Gastrocnemius medialis (tissue), 4 donors: ENCODE measurements at regions not wholly inside any gene's neighbourhood (a gene's known extent, or its start where the extent isn't known, plus 50 kb on each side); places are given as distances from the start of the nearest gene placed in this dataset.

Experiments used
- ATAC-seq, 2 donors: fragments of 150-250 bp; one replicate each; pipeline ENCODE4 v1.9.1; 2016
- DNase-seq, 2 donors: peaks; one replicate each; pipeline ENCODE4 v3.0.0-alpha.2; 2019
- H3K27ac ChIP-seq, 4 donors: fragments of 200-600 bp; sonication (generic); 1 replicate in 1 of 4; 2 replicates in 3 of 4; pipeline ENCODE4 v1.5.1; 2016 to 2018; ENCODE audit warnings: mild to moderate bottlenecking in 2 of 4, moderate library complexity in 1 of 4
- H3K27me3 ChIP-seq, 3 donors: fragments of 200-600 bp; sonication (generic) in 2 of 3; 1 replicate in 1 of 3; 2 replicates in 2 of 3; pipeline versions ENCODE4 v1.5.1 to v1.6.0; 2016 to 2019; ENCODE audit warnings: mild to moderate bottlenecking in 1 of 3, moderate library complexity in 1 of 3
- H3K36me3 ChIP-seq, 2 donors: fragments of 200-600 bp; sonication (generic) in 1 of 2; one replicate each; pipeline ENCODE4 v1.5.1; 2017 to 2018
- H3K4me1 ChIP-seq, 2 donors: fragments of 200-600 bp; sonication (generic) in 1 of 2; one replicate each; pipeline ENCODE4 v1.5.1; 2016 to 2017; ENCODE audit warnings: mild to moderate bottlenecking in 2 of 2
- H3K4me3 ChIP-seq, 4 donors: fragments of 200-600 bp; sonication (generic) in 3 of 4; 1 replicate in 1 of 4; 2 replicates in 3 of 4; pipeline ENCODE4 v1.5.1; 2016 to 2019; ENCODE audit warnings: mild to moderate bottlenecking in 2 of 4
- H3K9me3 ChIP-seq, 3 donors: fragments of 200-600 bp; sonication (generic) in 2 of 3; 1 replicate in 1 of 3; 2 replicates in 2 of 3; pipeline ENCODE4 v1.5.1; 2016 to 2019
- POLR2A ChIP-seq, 2 donors: fragments of 450-650 bp; IDR thresholded peaks; one replicate each; pipeline ENCODE4 v1.6.1; 2017; ENCODE audit warnings: antibody characterized with exemption in 2 of 2, mild to moderate bottlenecking in 2 of 2, moderate library complexity in 2 of 2
- in situ Hi-C, 4 donors: fragments of 200-750 bp; cut with MboI; loops; one replicate each; pipeline versions ENCODE4 v1.15.0 to v1.8.0; 2017; ENCODE audit warnings: low sequenced_read_pairs in 4 of 4
- intact Hi-C: fragments of 100-400 bp; cut with DNase I; formaldehyde crosslinking; loops from one replicate; pipeline ENCODE4 v1.15.1; 2023; ENCODE audit warnings: low total_unique reads
- TF ChIP-seq, protein P1 (sequence below), 5 experiments: fragments of 450-650 bp in 3 of 5; fragments of 200-600 bp in 2 of 5; sonication (generic) in 2 of 5; IDR thresholded peaks in 4 of 5; conservative IDR thresholded peaks in 1 of 5; 1 replicate in 4 of 5; 2 replicates in 1 of 5; pipeline ENCODE4 v1.5.1; 2016 to 2019; ENCODE audit warnings: antibody characterized with exemption in 5 of 5, mild to moderate bottlenecking in 3 of 5, moderate library complexity in 3 of 5

DNA sequence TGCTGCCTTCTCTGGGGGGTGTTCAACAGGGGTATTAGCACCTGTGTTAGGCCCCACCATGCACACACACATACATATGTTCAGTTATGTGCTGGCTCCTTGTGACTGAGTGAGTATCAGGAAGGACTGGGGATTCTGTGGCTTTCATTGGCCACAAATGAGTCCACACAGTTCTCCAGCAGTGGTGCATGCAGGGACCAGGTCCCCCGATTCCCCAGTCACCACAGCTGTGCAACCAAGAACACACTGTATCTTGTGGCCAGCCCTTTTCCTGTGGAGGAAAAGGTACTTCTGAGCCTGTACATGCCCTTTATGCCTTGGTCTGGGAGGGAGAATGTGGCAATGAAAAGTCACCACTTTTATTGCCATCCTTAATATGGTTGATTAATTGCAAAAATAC is 74.9 kb upstream of the KLF7 start:
- Histone ChIP-seq H3K27ac (no peak overlapping the region), H3K36me3 (no peaks in the 10 kb centered on the region), H3K4me3 (no peak overlapping the region), H3K27me3 (no peaks in the 10 kb centered on the region), H3K9me3 (no peaks in the 10 kb centered on the region), H3K4me1 (peaks cover 0 to 10% of the 10 kb centered on the region in 2 donors)
- DNase-seq (no peak), ATAC-seq (no peak)
- in situ Hi-C loops: no loop called here
- TF ChIP-seq POLR2A (IDR thresholded peaks at IDR 0.05): no peak
- TF ChIP-seq, protein P1, sequence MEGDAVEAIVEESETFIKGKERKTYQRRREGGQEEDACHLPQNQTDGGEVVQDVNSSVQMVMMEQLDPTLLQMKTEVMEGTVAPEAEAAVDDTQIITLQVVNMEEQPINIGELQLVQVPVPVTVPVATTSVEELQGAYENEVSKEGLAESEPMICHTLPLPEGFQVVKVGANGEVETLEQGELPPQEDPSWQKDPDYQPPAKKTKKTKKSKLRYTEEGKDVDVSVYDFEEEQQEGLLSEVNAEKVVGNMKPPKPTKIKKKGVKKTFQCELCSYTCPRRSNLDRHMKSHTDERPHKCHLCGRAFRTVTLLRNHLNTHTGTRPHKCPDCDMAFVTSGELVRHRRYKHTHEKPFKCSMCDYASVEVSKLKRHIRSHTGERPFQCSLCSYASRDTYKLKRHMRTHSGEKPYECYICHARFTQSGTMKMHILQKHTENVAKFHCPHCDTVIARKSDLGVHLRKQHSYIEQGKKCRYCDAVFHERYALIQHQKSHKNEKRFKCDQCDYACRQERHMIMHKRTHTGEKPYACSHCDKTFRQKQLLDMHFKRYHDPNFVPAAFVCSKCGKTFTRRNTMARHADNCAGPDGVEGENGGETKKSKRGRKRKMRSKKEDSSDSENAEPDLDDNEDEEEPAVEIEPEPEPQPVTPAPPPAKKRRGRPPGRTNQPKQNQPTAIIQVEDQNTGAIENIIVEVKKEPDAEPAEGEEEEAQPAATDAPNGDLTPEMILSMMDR (IDR thresholded peaks at IDR 0.05 in 4 of 5, conservative IDR thresholded peaks at IDR 0.05 in 1 of 5): no peak
- intact Hi-C loops: no loop called here

DNA sequence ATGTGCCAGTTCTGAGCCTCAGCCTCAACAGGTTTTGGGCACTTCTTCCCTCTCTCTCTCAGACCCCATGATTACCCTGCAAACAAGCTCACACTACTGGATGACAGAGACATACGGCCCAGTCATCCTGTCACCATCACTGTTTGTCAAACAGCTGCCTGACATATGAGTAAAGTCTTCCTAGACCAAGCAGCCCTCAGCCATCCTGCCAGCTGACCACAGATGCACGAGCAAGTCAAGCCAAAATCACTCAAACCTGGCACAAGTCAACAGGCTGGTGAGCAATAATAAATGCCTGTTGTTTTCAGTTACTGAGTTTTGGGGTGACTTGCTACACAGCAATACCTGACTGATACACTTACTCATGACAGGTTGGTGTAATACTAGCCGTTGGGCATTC is 75.5 kb upstream of the KLF7 start:
- no peaks in the 10 kb centered on the region for H3K9me3 ChIP-seq
- TF ChIP-seq POLR2A (IDR thresholded peaks at IDR 0.05): no peak
- TF ChIP-seq, protein P1 (IDR thresholded peaks at IDR 0.05 in 4 of 5, conservative IDR thresholded peaks at IDR 0.05 in 1 of 5): no peak
- DNase-seq (no peak), ATAC-seq (no peak)
- intact Hi-C loops (no loop called here), in situ Hi-C loops (no loop called here)
- H3K4me3 ChIP-seq: no peak overlapping the region
- no peaks in the 10 kb centered on the region for H3K36me3 ChIP-seq
- no peaks in the 10 kb centered on the region for H3K27me3 ChIP-seq
- no peak overlapping the region for H3K27ac ChIP-seq
- peaks cover 0 to 10% of the 10 kb centered on the region in 2 donors for H3K4me1 ChIP-seq

DNA sequence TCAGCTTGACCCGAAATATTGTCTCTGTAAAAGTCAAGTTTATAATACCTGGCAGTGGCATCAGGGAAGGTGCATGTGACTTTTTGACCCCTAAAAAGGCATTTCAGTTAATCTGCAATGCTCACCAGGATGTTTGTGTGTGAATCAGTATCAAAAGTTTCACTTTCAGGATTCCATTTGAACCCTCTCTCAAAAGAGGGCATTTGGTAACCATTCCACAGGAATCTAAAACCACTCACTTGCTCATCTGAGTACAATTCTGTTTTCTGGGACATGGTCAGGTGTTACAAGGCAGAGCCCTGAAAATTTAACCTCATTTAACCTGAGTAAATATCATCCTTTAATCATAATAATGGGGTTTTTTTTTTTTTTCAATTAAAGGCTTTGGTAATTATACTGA is 77.9 kb upstream of the KLF7 start:
- in situ Hi-C loops (no loop called here), intact Hi-C loops (no loop called here)
- H3K27ac ChIP-seq: no peak overlapping the region
- no peaks in the 10 kb centered on the region for H3K27me3 ChIP-seq
- H3K36me3 ChIP-seq: no peaks in the 10 kb centered on the region
- peaks cover 0 to 10% of the 10 kb centered on the region in 2 donors for H3K4me1 ChIP-seq
- no peaks in the 10 kb centered on the region for H3K9me3 ChIP-seq
- ATAC-seq (no peak), DNase-seq (no peak)
- no peak for TF ChIP-seq POLR2A (IDR thresholded peaks at IDR 0.05)
- TF ChIP-seq, protein P1 (IDR thresholded peaks at IDR 0.05 in 4 of 5, conservative IDR thresholded peaks at IDR 0.05 in 1 of 5): no peak
- no peak overlapping the region for H3K4me3 ChIP-seq

DNA sequence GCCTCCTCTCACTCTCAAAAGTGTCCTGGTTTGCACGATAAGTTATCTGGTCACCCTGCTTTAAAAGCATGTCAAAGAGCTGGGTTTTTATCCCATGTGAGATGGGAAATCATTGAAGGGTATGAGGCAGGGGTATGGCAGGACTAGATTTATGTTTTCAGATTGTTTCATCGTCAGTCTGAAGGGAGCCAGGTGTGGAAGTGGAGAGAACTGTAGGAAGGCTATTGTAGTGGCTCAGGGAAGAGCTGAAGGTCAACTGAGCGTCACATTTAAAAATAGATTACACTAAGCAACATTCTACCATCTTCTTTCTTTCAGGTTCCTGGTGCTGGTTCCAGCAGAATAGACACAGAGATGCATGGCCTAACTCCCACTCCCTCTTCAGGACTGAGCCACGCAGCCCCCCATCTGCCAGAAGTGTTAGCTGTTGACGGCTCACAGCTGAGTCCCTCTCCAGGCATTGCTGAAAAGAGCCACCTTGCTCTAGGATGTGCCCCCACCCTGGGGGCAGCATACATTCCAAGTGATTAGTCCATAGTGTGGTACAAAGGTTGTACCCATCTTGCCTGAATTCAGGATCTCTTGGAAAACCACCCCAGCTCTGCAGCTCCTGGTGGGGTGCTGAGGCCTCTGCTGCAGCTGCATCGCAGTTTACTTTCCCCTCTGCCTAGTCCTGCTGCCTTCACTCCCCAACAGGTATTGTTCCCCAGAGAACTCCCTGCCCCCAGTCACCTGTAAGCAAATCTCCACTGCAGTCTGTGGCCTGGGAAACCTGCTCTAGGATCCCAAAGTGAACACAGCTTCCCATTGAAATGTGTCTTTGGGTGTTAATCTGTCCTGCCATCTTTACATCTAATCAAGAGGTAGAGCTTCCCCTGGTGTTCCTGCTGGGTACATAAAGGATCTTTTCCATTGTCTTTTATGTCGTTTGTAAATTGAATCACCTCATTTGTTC is 79.5 kb upstream of the KLF7 start:
- in situ Hi-C loops (no loop called here), intact Hi-C loops (no loop called here)
- no peak overlapping the region for H3K4me3 ChIP-seq

More for the DNA sequence above, 79.5 kb upstream of the KLF7 start:
- H3K9me3 ChIP-seq: no peaks in the 10 kb centered on the region
- no peak for ATAC-seq
- no peaks in the 10 kb centered on the region for H3K27me3 ChIP-seq
- H3K36me3 ChIP-seq: no peaks in the 10 kb centered on the region
- H3K4me1 ChIP-seq: no peaks in the 10 kb centered on the region
- no peak for DNase-seq
- TF ChIP-seq POLR2A (IDR thresholded peaks at IDR 0.05): no peak
- TF ChIP-seq, protein P1 (IDR thresholded peaks at IDR 0.05 in 4 of 5, conservative IDR thresholded peaks at IDR 0.05 in 1 of 5): no peak
- H3K27ac ChIP-seq: no peak overlapping the region
